B cell (primary cell): ENCODE measurements at regions not wholly inside any gene's neighbourhood (a gene's known extent, or its start where the extent isn't known, plus 50 kb on each side); places are given as distances from the start of the nearest gene placed in this dataset.

Experiments used
- ATAC-seq: fragments of 200-7000 bp; cut with Tn5 transposase; one replicate; pipeline ENCODE4 v1.10.0; 2021; ENCODE audit warnings: low read depth, mild to moderate bottlenecking, moderate number of reproducible peaks, moderate library complexity
- CTCF ChIA-PET: fragments of 350-600 bp; sonication (Branson Sonifier 250); formaldehyde crosslinking; loops from one replicate; lab custom pipeline; 2021; ENCODE audit warnings: antibody characterized with exemption, inconsistent platforms; lab: Charles Lee
- POLR2A ChIA-PET: fragments of 350-600 bp; sonication (Branson Sonifier 250); formaldehyde crosslinking; loops from one replicate; lab custom pipeline; 2021; ENCODE audit warnings: antibody characterized with exemption; lab: Charles Lee
- DNase-seq: peaks from one replicate; pipeline ENCODE4 v3.0.0; 2013
- H2AFZ ChIP-seq: 2 replicates; pipeline ENCODE4 v1.6.1; 2012; ENCODE audit warnings: mild to moderate bottlenecking, low read depth, low read length; ENCODE audit not compliant: insufficient read depth, poor library complexity, severe bottlenecking
- H3K27ac ChIP-seq, 2 donors: 1 replicate in 1 of 2; 2 replicates in 1 of 2; pipeline ENCODE4 v1.5.1; 2012 to 2013; ENCODE audit warnings: low read length in 2 of 2, mild to moderate bottlenecking in 2 of 2, moderate library complexity in 1 of 2
- H3K27me3 ChIP-seq, 4 experiments: fragments of 200-600 bp in 1 of 4; sonication (generic) in 1 of 4; replicated peaks in 1 of 4; 1 replicate in 2 of 4; 2 replicates in 2 of 4; pipeline versions ENCODE4 v1.6.1 to v1.7.0; 2013 to 2016; ENCODE audit warnings: low read length in 3 of 4, mild to moderate bottlenecking in 2 of 4, mixed read lengths in 1 of 4, moderate library complexity in 1 of 4; ENCODE audit not compliant: insufficient read depth in 4 of 4, control insufficient read depth in 3 of 4; ENCODE audit errors: control extremely low read depth in 1 of 4
- H3K36me3 ChIP-seq, 2 experiments: replicated peaks in 1 of 2; 1 replicate in 1 of 2; 2 replicates in 1 of 2; pipeline versions ENCODE4 v1.6.1 to v1.7.1; 2013; ENCODE audit warnings: low read length in 1 of 2; ENCODE audit not compliant: insufficient read depth in 2 of 2, control insufficient read depth in 1 of 2; ENCODE audit errors: control extremely low read depth in 1 of 2, extremely low read depth in 1 of 2
- H3K4me1 ChIP-seq, 2 donors: fragments of 200-600 bp in 1 of 2; sonication (generic) in 1 of 2; 1 replicate in 1 of 2; 2 replicates in 1 of 2; pipeline versions ENCODE4 v1.5.1 to v1.6.1; 2013 to 2017; ENCODE audit warnings: low read length in 2 of 2; ENCODE audit not compliant: control insufficient read depth in 2 of 2, insufficient read depth in 2 of 2
- H3K4me2 ChIP-seq: replicated peaks from 2 replicates; pipeline ENCODE3; 2012; ENCODE audit warnings: mild to moderate bottlenecking, low read depth, low read length; ENCODE audit not compliant: poor library complexity, severe bottlenecking
- H3K4me3 ChIP-seq, 5 experiments: fragments of 200-600 bp in 1 of 5; sonication (generic) in 1 of 5; 1 replicate in 3 of 5; 2 replicates in 2 of 5; pipeline versions ENCODE4 v1.5.1 to v1.7.0; 2011 to 2016; ENCODE audit warnings: low read length in 4 of 5, mild to moderate bottlenecking in 4 of 5, low read depth in 2 of 5, control low read depth in 1 of 5, moderate library complexity in 1 of 5; ENCODE audit not compliant: insufficient read depth in 1 of 5; ENCODE audit errors: control extremely low read depth in 1 of 5, extremely low read depth in 1 of 5
- H3K79me2 ChIP-seq: fragments of 200-600 bp; sonication (generic); one replicate; pipeline ENCODE4 v1.6.0; 2016; ENCODE audit warnings: low read length; ENCODE audit not compliant: control insufficient read depth, insufficient read depth
- H3K9ac ChIP-seq: fragments of 200-600 bp; sonication (generic); 2 replicates; pipeline ENCODE4 v1.6.1; 2017; ENCODE audit warnings: mild to moderate bottlenecking, low read length, moderate library complexity
- H3K9me3 ChIP-seq, 3 donors: one replicate each; pipeline versions ENCODE4 v1.6.1 to v1.7.1; 2013; ENCODE audit warnings: low read length in 2 of 3; ENCODE audit not compliant: control insufficient read depth in 2 of 3, insufficient read depth in 1 of 3; ENCODE audit errors: control extremely low read depth in 1 of 3
- H4K20me1 ChIP-seq: 2 replicates; pipeline ENCODE4 v1.6.0; 2012; ENCODE audit warnings: mild to moderate bottlenecking, low read length; ENCODE audit not compliant: insufficient read depth, control insufficient read depth, poor library complexity, severe bottlenecking
- H3K27ac Mint-ChIP-seq: one replicate; pipeline ENCODE4 v1.8.0; 2021; ENCODE audit warnings: mixed read lengths
- H3K27me3 Mint-ChIP-seq: one replicate; pipeline ENCODE4 v1.8.0; 2021; ENCODE audit warnings: mixed read lengths
- H3K4me1 Mint-ChIP-seq: one replicate; pipeline ENCODE4 v1.8.0; 2021; ENCODE audit warnings: mixed read lengths
- H3K4me3 Mint-ChIP-seq: one replicate; pipeline ENCODE4 v1.8.0; 2021; ENCODE audit warnings: mixed read lengths
- H3K9me3 Mint-ChIP-seq: one replicate; pipeline ENCODE4 v1.8.0; 2022; ENCODE audit warnings: mixed read lengths; ENCODE audit not compliant: insufficient read depth
- CTCF ChIP-seq: fragments of 200-600 bp; IDR thresholded peaks from one replicate; pipeline ENCODE4 v1.8.0; 2022; ENCODE audit warnings: antibody characterized with exemption, mild to moderate bottlenecking
- EZH2 ChIP-seq: IDR thresholded peaks from 2 replicates; pipeline ENCODE4 v1.6.1; 2012; ENCODE audit warnings: borderline replicate concordance, low read depth, mild to moderate bottlenecking, moderate library complexity, low read length; ENCODE audit not compliant: insufficient read depth, poor library complexity, severe bottlenecking
- WGBS: methylation state at CpG from one replicate; pipeline ENCODE4 v1.1.5; 2013; ENCODE audit warnings: missing lambda C conversion rate; ENCODE audit not compliant: insufficient coverage; 5-methylcytosine and 5-hydroxymethylcytosine counted together
- intact Hi-C: fragments of 100-400 bp; cut with micrococcal nuclease; formaldehyde crosslinking; loops from one replicate; pipeline ENCODE4 v1.10.0; 2022

DNA sequence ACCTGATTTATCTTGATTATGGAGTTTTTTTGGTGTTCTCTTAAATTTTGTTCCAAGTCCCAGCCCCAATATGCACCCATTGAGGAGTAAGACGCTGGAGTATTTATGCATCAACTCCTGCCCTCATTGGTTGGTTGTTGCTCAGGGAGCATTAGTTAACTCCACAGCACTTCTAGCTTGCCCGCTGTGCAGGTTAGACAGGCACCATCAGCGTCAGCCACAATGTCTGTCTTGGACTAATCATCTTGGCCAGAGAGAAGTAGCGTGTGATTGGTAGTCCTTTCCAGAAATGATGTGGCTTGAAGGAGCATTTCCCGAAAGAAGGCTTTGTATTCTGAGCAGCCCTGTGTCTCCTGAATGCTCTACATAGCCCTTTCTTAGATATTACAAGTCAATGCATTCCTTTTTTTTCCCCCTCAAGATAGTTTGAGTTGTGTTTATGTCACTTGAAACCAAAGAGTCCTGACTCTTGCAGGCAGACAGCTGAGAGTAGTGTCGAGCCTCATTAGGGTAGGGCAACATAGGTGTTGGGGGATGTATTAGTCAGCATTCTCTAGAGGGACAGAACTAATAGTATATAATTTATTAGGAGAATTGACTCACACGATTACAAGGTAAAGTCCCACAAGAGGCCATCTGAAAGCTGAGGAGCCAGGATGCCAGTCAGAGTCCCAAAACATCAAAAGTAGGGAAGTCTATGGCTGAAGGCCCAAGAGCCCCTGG, 94.6 kb upstream of the RCN1 start:
- intact Hi-C loops, result no loop called here

More for the DNA sequence above, 94.6 kb upstream of the RCN1 start:
- H3K9me3 ChIP-seq, result no peaks in the 10 kb centered on the region
- no peak overlapping the region for H3K9ac ChIP-seq
- DNase-seq, result no peak
- no peak overlapping the region for H3K27ac ChIP-seq
- peaks cover 2% of the 10 kb centered on the region for H3K4me1 Mint-ChIP-seq
- no peaks in the 10 kb centered on the region for H3K27me3 ChIP-seq
- no peak for TF ChIP-seq EZH2
- TF ChIP-seq CTCF, result no peak
- WGBS, result 90% methylated on average over 5 of the region's 7 CpGs
- H3K4me3 ChIP-seq, result no peak overlapping the region
- no peak overlapping the region for H3K4me2 ChIP-seq
- peaks cover 9% of the 10 kb centered on the region for H3K27me3 Mint-ChIP-seq
- ChIA-PET POLR2A (no interaction called here), CTCF (no interaction called here)
- no peaks in the 10 kb centered on the region for H3K4me1 ChIP-seq
- H3K27ac Mint-ChIP-seq, result no peak overlapping the region
- ATAC-seq, result no peak
- H4K20me1 ChIP-seq, result no peaks in the 10 kb centered on the region
- no peak overlapping the region for H3K4me3 Mint-ChIP-seq
- no peaks in the 10 kb centered on the region for H3K36me3 ChIP-seq
- H2AFZ ChIP-seq, result no peak overlapping the region
- no peaks in the 10 kb centered on the region for H3K79me2 ChIP-seq
- no peaks in the 10 kb centered on the region for H3K9me3 Mint-ChIP-seq
